ENCODE measurements at regions not wholly inside any gene's neighbourhood (a gene's known extent, or its start where the extent isn't known, plus 50 kb on each side); places are given as distances from the start of the nearest gene placed in this dataset.
A peak's percentile ranks its signal among the peaks of the same experiment; 100 is the strongest.

GRCh38 chr11:116492600-116492999, 280.2 kb downstream of the BUD13 start:
- TF ChIP-seq POLR2A (IDR thresholded peaks at IDR 0.05) = no peak
- TF ChIP-seq CTCF (IDR thresholded peaks at IDR 0.05) = no peak
- intact Hi-C loops (cut with DNase I; ENCODE audit: low total_unique reads) = no loop called here
- Histone ChIP-seq H3K9me3 (no peaks in the 10 kb centered on the region), H3K4me3 (no peak overlapping the region), H3K27ac (no peak overlapping the region), H3K27me3 (no peaks in the 10 kb centered on the region), H3K4me1 (no peaks in the 10 kb centered on the region), H3K36me3 (ENCODE audit: low read depth, missing control alignments) (no peaks in the 10 kb centered on the region)
- DNase-seq = peak; percentile 48
- WGBS, 2 donors = 49 to 55% methylated on average over 3 of the region's 3 CpGs

DNA sequence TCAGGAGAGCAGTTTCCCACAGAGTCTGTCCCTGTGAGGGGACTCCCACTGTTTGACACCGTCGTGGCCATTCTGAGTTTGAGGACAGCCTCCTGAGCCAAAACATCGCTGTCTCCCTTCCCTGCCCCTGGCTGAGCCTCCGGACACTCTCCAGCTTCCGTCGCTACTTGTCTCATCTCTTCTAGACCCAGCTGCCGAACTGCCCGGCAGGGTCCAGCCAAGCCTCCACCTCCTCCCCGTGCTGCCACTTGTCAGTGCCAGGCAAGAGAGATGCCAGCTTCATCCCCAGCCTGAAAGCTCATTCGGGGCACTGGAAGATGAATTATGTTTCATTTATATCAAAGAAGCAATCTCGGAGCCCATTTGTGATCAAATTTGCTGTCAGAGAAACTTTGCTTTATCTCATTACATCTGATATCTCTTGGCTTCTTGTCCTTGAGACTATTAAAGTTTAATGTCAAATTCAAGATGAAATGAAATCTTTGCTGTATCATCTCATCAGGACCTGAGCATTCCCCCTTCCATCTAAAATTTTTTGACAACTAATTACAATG, 283.9 kb downstream of the BUD13 start:
- DNase-seq = no peak
- intact Hi-C loops (cut with DNase I; ENCODE audit: low total_unique reads) = no loop called here
- H3K27ac ChIP-seq = no peak overlapping the region
- no peak for TF ChIP-seq POLR2A (IDR thresholded peaks at IDR 0.05)
- TF ChIP-seq CTCF (IDR thresholded peaks at IDR 0.05) = no peak
- no peaks in the 10 kb centered on the region for H3K36me3 ChIP-seq (ENCODE audit: low read depth, missing control alignments)
- no peak overlapping the region for H3K4me3 ChIP-seq
- H3K27me3 ChIP-seq = no peaks in the 10 kb centered on the region
- H3K4me1 ChIP-seq = no peaks in the 10 kb centered on the region
- no peaks in the 10 kb centered on the region for H3K9me3 ChIP-seq
- whole genome bisulfite sequencing, 2 donors = 71 to 73% methylated on average over 11 of the region's 11 CpGs

- H3K27me3 ChIP-seq = no peaks in the 10 kb centered on the region
- no peaks in the 10 kb centered on the region for H3K4me1 ChIP-seq
- no peak overlapping the region for H3K27ac ChIP-seq
- intact Hi-C loops (cut with DNase I; ENCODE audit: low total_unique reads) = no loop called here
- no peaks in the 10 kb centered on the region for H3K9me3 ChIP-seq
- DNase-seq = no peak
- H3K36me3 ChIP-seq (ENCODE audit: low read depth, missing control alignments) = no peaks in the 10 kb centered on the region
- 72 to 94% methylated on average over 4 of the region's 4 CpGs for WGBS, 2 donors
- no peak for TF ChIP-seq POLR2A (IDR thresholded peaks at IDR 0.05)
- no peak for TF ChIP-seq CTCF (IDR thresholded peaks at IDR 0.05)
- H3K4me3 ChIP-seq = no peak overlapping the region
Measured at GRCh38 chr11:116485425-116485824, 287.4 kb downstream of the BUD13 start.

DNA sequence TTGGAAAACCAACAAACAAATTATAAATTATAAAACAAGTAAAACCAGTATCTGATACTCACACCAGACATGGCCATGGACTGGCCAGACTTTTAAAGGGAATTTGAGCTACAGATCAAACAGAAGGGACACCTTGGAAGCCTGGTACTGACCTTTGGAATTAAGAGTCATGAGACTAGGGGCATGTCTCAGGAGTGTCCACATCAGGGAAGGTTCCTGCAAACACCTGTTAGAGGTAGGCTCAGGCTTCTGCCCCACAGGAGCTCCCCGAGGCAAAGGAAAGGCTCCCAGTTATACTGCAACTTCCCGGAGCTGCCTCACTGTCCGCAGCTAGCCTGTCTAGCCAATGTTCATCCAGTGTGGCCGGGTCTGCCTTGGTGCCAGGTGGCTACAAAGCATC, 290.1 kb downstream of the BUD13 start:
- no peaks in the 10 kb centered on the region for H3K9me3 ChIP-seq
- peaks cover 11% of the 10 kb centered on the region for H3K4me1 ChIP-seq
- H3K27me3 ChIP-seq = no peaks in the 10 kb centered on the region
- no peak for DNase-seq
- H3K27ac ChIP-seq = no peak overlapping the region
- no peak for TF ChIP-seq POLR2A (IDR thresholded peaks at IDR 0.05)
- no peak for TF ChIP-seq CTCF (IDR thresholded peaks at IDR 0.05)
- intact Hi-C loops (cut with DNase I; ENCODE audit: low total_unique reads) = no loop called here
- no peaks in the 10 kb centered on the region for H3K36me3 ChIP-seq (ENCODE audit: low read depth, missing control alignments)
- 92 to 100% methylated on average over 3 to 4 of the region's 4 CpGs for WGBS, 2 donors
- H3K4me3 ChIP-seq = no peak overlapping the region

- DNase-seq = no peak
- WGBS, 2 donors = 67 to 75% methylated on average over 3 of the region's 3 CpGs
Measured at GRCh38 chr11:116481126-116481675, 291.6 kb downstream of the BUD13 start.

More at GRCh38 chr11:116481126-116481675, 291.6 kb downstream of the BUD13 start:
- Histone ChIP-seq H3K27me3 (no peaks in the 10 kb centered on the region), H3K4me1 (peaks cover 18% of the 10 kb centered on the region), H3K36me3 (ENCODE audit: low read depth, missing control alignments) (no peaks in the 10 kb centered on the region), H3K4me3 (no peak overlapping the region), H3K9me3 (no peaks in the 10 kb centered on the region), H3K27ac (no peak overlapping the region)
- TF ChIP-seq POLR2A (IDR thresholded peaks at IDR 0.05) (no peak), CTCF (IDR thresholded peaks at IDR 0.05) (no peak)
- intact Hi-C loops (cut with DNase I; ENCODE audit: low total_unique reads) = no loop called here
